K562 (cell line): ENCODE measurements at regions not wholly inside any gene's neighbourhood (a gene's known extent, or its start where the extent isn't known, plus 50 kb on each side); places are given as distances from the start of the nearest gene placed in this dataset.
A peak's percentile ranks its signal among the peaks of the same experiment; 100 is the strongest.

ENCODE experiments used
- BACH1 ChIP-seq: fragments of 200-800 bp; sonication (Bioruptor generic); IDR thresholded peaks from 2 replicates; pipeline ENCODE4 v1.6.1; 2016; ENCODE audit warnings: missing genetic modification characterization, missing compliant biosample characterization
- GABPB1 ChIP-seq: sonication (generic); formaldehyde crosslinking; IDR thresholded peaks from 2 replicates; pipeline ENCODE4 v1.8.0; 2022; ENCODE audit warnings: mild to moderate bottlenecking, missing genetic modification reagents
- JUND ChIP-seq, 2 experiments: IDR thresholded peaks; 2 replicates in 1 of 2; 3 replicates in 1 of 2; pipeline ENCODE4 v1.6.1; 2011; ENCODE audit warnings: borderline replicate concordance in 2 of 2, low read depth in 2 of 2, low read length in 2 of 2, improper control_type of control experiment in 1 of 2, missing biosample characterization in 1 of 2, missing genetic modification characterization in 1 of 2, missing genetic modification reagents in 1 of 2
- KAT8 ChIP-seq: fragments of 450-650 bp; IDR thresholded peaks from 2 replicates; pipeline ENCODE4 v1.6.1; 2016; ENCODE audit warnings: low read depth, mild to moderate bottlenecking
- MAFG ChIP-seq: fragments of 450-650 bp; conservative IDR thresholded peaks from 2 replicates; pipeline ENCODE4 v1.6.1; 2016; ENCODE audit warnings: missing genetic modification characterization, missing compliant biosample characterization
- PPARD ChIP-seq: fragments of 250-450 bp; sonication (Bioruptor Pico); IDR thresholded peaks from 2 replicates; pipeline ENCODE4 v1.8.0; 2022; ENCODE audit warnings: inconsistent platforms, mild to moderate bottlenecking, moderate library complexity
- SNAPC5 ChIP-seq: fragments of 250-450 bp; sonication (Bioruptor Pico); IDR thresholded peaks from 2 replicates; pipeline ENCODE4 v1.8.0; 2021; ENCODE audit warnings: moderate library complexity, mild to moderate bottlenecking, inconsistent platforms
- SP1 ChIP-seq: sonication (generic); formaldehyde crosslinking; IDR thresholded peaks from 2 replicates; pipeline ENCODE4 v1.8.1; 2022; ENCODE audit warnings: mild to moderate bottlenecking, missing genetic modification reagents
- TGIF2 ChIP-seq: sonication (generic); formaldehyde crosslinking; IDR thresholded peaks from 2 replicates; pipeline ENCODE4 v1.8.1; 2022; ENCODE audit warnings: mild to moderate bottlenecking, missing genetic modification reagents, moderate library complexity
- THAP7 ChIP-seq: fragments of 250-450 bp; sonication (Bioruptor Pico); IDR thresholded peaks from 2 replicates; pipeline ENCODE4 v1.5.0; 2021
- YBX1 ChIP-seq: fragments of 450-650 bp; IDR thresholded peaks from 2 replicates; pipeline ENCODE4 v1.7.1; 2016; ENCODE audit warnings: mild to moderate bottlenecking
- ZBTB34 ChIP-seq: fragments of 250-450 bp; sonication (Bioruptor Pico); IDR thresholded peaks from 2 replicates; pipeline ENCODE4 v1.8.0; 2021; ENCODE audit warnings: mild to moderate bottlenecking, moderate library complexity
- ZNF609 ChIP-seq: sonication (generic); formaldehyde crosslinking; IDR thresholded peaks from 2 replicates; pipeline ENCODE4 v1.8.1; 2023; ENCODE audit warnings: missing genetic modification reagents, mild to moderate bottlenecking, borderline replicate concordance
- TF ChIP-seq, protein P1 (sequence below): fragments of 150-350 bp; conservative IDR thresholded peaks from 2 replicates; pipeline ENCODE4 v1.6.1; 2014; ENCODE audit warnings: low read length
- TF ChIP-seq, protein P2 (sequence below), 2 experiments: fragments of 450-650 bp in 1 of 2; IDR thresholded peaks; 2 replicates each; pipeline ENCODE4 v1.6.1; 2011 to 2017; ENCODE audit warnings: low read depth in 2 of 2, antibody characterized with exemption in 1 of 2, borderline replicate concordance in 1 of 2, low read length in 1 of 2, mild to moderate bottlenecking in 1 of 2, mixed read lengths in 1 of 2; ENCODE audit not compliant: control insufficient read depth in 1 of 2

GRCh38 chr10:62561151-62561550, 187.0 kb downstream of the ZNF365 start (continued):
- no peak for TF ChIP-seq TGIF2 (CRISPR knock-in tag)
- no peak for TF ChIP-seq KAT8
- TF ChIP-seq BACH1 (tag): no peak
- no peak for TF ChIP-seq SNAPC5
- no peak for TF ChIP-seq PPARD (CRISPR knock-in tag)
- TF ChIP-seq, protein P1, sequence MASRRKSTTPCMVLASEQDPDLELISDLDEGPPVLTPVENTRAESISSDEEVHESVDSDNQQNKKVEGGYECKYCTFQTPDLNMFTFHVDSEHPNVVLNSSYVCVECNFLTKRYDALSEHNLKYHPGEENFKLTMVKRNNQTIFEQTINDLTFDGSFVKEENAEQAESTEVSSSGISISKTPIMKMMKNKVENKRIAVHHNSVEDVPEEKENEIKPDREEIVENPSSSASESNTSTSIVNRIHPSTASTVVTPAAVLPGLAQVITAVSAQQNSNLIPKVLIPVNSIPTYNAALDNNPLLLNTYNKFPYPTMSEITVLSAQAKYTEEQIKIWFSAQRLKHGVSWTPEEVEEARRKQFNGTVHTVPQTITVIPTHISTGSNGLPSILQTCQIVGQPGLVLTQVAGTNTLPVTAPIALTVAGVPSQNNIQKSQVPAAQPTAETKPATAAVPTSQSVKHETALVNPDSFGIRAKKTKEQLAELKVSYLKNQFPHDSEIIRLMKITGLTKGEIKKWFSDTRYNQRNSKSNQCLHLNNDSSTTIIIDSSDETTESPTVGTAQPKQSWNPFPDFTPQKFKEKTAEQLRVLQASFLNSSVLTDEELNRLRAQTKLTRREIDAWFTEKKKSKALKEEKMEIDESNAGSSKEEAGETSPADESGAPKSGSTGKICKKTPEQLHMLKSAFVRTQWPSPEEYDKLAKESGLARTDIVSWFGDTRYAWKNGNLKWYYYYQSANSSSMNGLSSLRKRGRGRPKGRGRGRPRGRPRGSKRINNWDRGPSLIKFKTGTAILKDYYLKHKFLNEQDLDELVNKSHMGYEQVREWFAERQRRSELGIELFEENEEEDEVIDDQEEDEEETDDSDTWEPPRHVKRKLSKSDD: no peak
- TF ChIP-seq SP1: no peak
- TF ChIP-seq JUND (IDR thresholded peaks at IDR 0.05; ENCODE audit: borderline replicate concordance, low read depth, low read length): peak; percentile 21; the same call in 1 of the 2 replicates
- no peak for TF ChIP-seq JUND (tag; IDR thresholded peaks at IDR 0.05; ENCODE audit: borderline replicate concordance, low read depth, low read length)
- TF ChIP-seq GABPB1 (CRISPR knock-in tag): no peak
- TF ChIP-seq MAFG (tag): peak; percentile 61
- TF ChIP-seq ZBTB34 (CRISPR knock-in tag): no peak
- TF ChIP-seq, protein P2, sequence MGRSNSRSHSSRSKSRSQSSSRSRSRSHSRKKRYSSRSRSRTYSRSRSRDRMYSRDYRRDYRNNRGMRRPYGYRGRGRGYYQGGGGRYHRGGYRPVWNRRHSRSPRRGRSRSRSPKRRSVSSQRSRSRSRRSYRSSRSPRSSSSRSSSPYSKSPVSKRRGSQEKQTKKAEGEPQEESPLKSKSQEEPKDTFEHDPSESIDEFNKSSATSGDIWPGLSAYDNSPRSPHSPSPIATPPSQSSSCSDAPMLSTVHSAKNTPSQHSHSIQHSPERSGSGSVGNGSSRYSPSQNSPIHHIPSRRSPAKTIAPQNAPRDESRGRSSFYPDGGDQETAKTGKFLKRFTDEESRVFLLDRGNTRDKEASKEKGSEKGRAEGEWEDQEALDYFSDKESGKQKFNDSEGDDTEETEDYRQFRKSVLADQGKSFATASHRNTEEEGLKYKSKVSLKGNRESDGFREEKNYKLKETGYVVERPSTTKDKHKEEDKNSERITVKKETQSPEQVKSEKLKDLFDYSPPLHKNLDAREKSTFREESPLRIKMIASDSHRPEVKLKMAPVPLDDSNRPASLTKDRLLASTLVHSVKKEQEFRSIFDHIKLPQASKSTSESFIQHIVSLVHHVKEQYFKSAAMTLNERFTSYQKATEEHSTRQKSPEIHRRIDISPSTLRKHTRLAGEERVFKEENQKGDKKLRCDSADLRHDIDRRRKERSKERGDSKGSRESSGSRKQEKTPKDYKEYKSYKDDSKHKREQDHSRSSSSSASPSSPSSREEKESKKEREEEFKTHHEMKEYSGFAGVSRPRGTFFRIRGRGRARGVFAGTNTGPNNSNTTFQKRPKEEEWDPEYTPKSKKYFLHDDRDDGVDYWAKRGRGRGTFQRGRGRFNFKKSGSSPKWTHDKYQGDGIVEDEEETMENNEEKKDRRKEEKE (IDR thresholded peaks at IDR 0.05; ENCODE audit: borderline replicate concordance in 1 of 2, control insufficient read depth in 1 of 2, low read depth in 2 of 2, low read length in 1 of 2): no peak
- no peak for TF ChIP-seq ZNF609
- no peak for TF ChIP-seq YBX1
- TF ChIP-seq THAP7 (CRISPR knock-in tag): no peak
